Thoracic aorta (tissue), 2 donors: ENCODE measurements at regions not wholly inside any gene's neighbourhood (a gene's known extent, or its start where the extent isn't known, plus 50 kb on each side); places are given as distances from the start of the nearest gene placed in this dataset.
"Not testable (repeated sequence)": the region's sequence is repeated elsewhere in the genome, so short reads cannot be mapped to it uniquely, and the experiment has no call there.

Experiments
- ATAC-seq: fragments of 150-250 bp; one replicate; pipeline ENCODE4 v1.8.0; 2017; ENCODE audit warnings: low read depth; ENCODE audit not compliant: insufficient number of reproducible peaks, low FRiP score
- DNase-seq: peaks from one replicate; pipeline ENCODE4 v3.0.0-alpha.2; 2020; ENCODE audit warnings: low spot score
- H3K27ac ChIP-seq, 2 donors: fragments of 200-600 bp; sonication (generic); 1 replicate in 1 of 2; 2 replicates in 1 of 2; pipeline ENCODE4 v1.5.1; 2016; ENCODE audit warnings: mild to moderate bottlenecking in 2 of 2, moderate library complexity in 2 of 2
- H3K27me3 ChIP-seq: fragments of 200-600 bp; sonication (generic); replicated peaks from 2 replicates; pipeline ENCODE4 v1.6.0; 2016; ENCODE audit warnings: mild to moderate bottlenecking; ENCODE audit not compliant: insufficient read depth
- H3K36me3 ChIP-seq: fragments of 200-600 bp; sonication (generic); one replicate; pipeline ENCODE4 v1.5.1; 2016
- H3K4me1 ChIP-seq, 2 donors: fragments of 200-600 bp; sonication (generic); 1 replicate in 1 of 2; 2 replicates in 1 of 2; pipeline versions ENCODE4 v1.5.1 to v1.6.0; 2016; ENCODE audit warnings: low read depth in 2 of 2, mild to moderate bottlenecking in 1 of 2; ENCODE audit not compliant: control insufficient read depth in 1 of 2
- H3K4me3 ChIP-seq: fragments of 200-600 bp; sonication (generic); 2 replicates; pipeline ENCODE4 v1.5.1; 2016; ENCODE audit warnings: mild to moderate bottlenecking
- H3K9me3 ChIP-seq: fragments of 200-600 bp; sonication (generic); 2 replicates; pipeline ENCODE4 v1.5.1; 2016
- TF ChIP-seq, protein P1 (sequence below): fragments of 200-600 bp; sonication (generic); IDR thresholded peaks from one replicate; pipeline ENCODE4 v1.5.1; 2019; ENCODE audit warnings: antibody characterized with exemption

GRCh38 chr17:71505981-71506380 is 614.8 kb upstream of the SOX9 start:
- DNase-seq: no peak
- TF ChIP-seq, protein P1, sequence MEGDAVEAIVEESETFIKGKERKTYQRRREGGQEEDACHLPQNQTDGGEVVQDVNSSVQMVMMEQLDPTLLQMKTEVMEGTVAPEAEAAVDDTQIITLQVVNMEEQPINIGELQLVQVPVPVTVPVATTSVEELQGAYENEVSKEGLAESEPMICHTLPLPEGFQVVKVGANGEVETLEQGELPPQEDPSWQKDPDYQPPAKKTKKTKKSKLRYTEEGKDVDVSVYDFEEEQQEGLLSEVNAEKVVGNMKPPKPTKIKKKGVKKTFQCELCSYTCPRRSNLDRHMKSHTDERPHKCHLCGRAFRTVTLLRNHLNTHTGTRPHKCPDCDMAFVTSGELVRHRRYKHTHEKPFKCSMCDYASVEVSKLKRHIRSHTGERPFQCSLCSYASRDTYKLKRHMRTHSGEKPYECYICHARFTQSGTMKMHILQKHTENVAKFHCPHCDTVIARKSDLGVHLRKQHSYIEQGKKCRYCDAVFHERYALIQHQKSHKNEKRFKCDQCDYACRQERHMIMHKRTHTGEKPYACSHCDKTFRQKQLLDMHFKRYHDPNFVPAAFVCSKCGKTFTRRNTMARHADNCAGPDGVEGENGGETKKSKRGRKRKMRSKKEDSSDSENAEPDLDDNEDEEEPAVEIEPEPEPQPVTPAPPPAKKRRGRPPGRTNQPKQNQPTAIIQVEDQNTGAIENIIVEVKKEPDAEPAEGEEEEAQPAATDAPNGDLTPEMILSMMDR: no peak
- Histone ChIP-seq H3K36me3 (no peaks in the 10 kb centered on the region), H3K9me3 (no peaks in the 10 kb centered on the region), H3K27me3 (no peaks in the 10 kb centered on the region), H3K4me3 (no peak overlapping the region), H3K27ac (no peak overlapping the region), H3K4me1 (no peaks in the 10 kb centered on the region)
- no peak for ATAC-seq

- Histone ChIP-seq H3K27ac (no peak overlapping the region), H3K27me3 (no peaks in the 10 kb centered on the region), H3K9me3 (no peaks in the 10 kb centered on the region), H3K4me1 (no peaks in the 10 kb centered on the region), H3K4me3 (no peak overlapping the region), H3K36me3 (no peaks in the 10 kb centered on the region)
- no peak for ATAC-seq
- DNase-seq: no peak
- TF ChIP-seq, protein P1: no peak
These were observed 609.4 kb upstream of the SOX9 start for GRCh38 chr17:71511266-71511995.

DNA sequence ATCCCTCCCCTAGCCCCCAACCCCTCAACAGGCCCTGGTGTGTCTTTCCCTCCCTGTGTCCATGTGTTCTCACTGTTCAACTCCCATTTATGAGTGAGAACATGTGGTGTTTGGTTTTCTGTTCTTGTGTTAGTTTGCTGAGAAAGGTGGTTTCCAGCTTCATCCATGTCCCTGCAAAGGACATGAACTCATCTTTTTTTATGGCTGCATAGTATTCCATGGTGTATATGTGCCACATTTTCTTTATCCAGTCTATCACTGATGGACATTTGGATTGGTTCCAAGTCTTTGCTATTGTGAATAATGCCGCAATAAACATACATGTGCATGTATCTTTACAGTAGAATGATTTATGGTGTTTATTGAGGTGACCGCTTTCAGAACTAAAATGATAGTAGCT is 607.1 kb upstream of the SOX9 start:
- not testable (repeated sequence) for H3K27me3 ChIP-seq, H3K36me3 ChIP-seq, H3K4me3 ChIP-seq, H3K9me3 ChIP-seq, H3K4me1 ChIP-seq, H3K27ac ChIP-seq, ATAC-seq, DNase-seq

DNA sequence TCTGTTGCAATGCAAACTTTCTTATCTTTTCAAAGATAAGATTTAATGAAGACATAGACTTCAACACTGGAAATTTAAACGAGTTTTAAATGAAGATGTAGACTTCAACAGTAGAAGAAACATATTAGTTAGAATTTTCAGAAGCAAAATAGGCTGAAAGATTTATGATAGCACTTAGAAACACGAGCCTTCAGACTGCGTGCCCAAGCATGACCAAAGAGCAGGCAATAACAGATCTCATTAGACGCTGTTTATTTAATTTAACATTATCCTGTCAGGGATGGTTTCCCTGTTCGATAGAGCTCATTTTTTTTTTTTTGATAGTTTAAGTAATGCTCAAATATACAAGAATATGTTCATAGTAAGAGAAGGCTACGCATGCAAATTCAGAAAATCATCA is 604.7 kb upstream of the SOX9 start:
- Histone ChIP-seq H3K4me1 (no peaks in the 10 kb centered on the region), H3K36me3 (no peaks in the 10 kb centered on the region), H3K27ac (no peak overlapping the region), H3K4me3 (no peak overlapping the region), H3K9me3 (no peaks in the 10 kb centered on the region), H3K27me3 (no peaks in the 10 kb centered on the region)
- ATAC-seq: no peak
- TF ChIP-seq, protein P1: no peak
- DNase-seq: no peak

DNA sequence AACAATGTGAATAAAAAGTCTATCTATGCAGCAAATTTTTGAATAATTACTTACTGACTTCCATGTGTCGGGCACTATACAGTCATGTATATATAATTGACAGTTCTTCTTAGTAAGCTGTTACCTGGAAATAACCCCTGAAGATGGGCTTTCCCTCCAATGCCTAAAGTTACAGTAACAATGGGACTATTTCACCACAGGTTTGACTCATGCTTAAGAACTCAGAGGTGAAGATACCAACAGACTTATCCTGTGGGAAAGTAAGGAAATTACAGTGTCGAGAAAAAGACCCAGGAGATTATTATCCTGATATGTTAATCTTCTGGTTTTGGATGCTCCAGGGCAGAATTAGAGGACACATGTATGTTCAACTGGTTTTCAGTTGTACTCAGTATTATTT is 601.5 kb upstream of the SOX9 start:
- H3K9me3 ChIP-seq: no peaks in the 10 kb centered on the region

More for the DNA sequence above, 601.5 kb upstream of the SOX9 start:
- Histone ChIP-seq H3K27me3 (no peaks in the 10 kb centered on the region), H3K27ac (no peak overlapping the region), H3K36me3 (no peaks in the 10 kb centered on the region), H3K4me1 (no peaks in the 10 kb centered on the region), H3K4me3 (no peak overlapping the region)
- ATAC-seq: no peak
- TF ChIP-seq, protein P1: no peak
- DNase-seq: no peak
